Myocyte (in vitro differentiated cells): ENCODE measurements at regions not wholly inside any gene's neighbourhood (a gene's known extent, or its start where the extent isn't known, plus 50 kb on each side); places are given as distances from the start of the nearest gene placed in this dataset.
"Not testable (repeated sequence)": the region's sequence is repeated elsewhere in the genome, so short reads cannot be mapped to it uniquely, and the experiment has no call there.

Experiments used
- DNase-seq: peaks from one replicate; pipeline ENCODE4 v3.0.0-alpha.2; 2012; ENCODE audit warnings: low read depth

DNA sequence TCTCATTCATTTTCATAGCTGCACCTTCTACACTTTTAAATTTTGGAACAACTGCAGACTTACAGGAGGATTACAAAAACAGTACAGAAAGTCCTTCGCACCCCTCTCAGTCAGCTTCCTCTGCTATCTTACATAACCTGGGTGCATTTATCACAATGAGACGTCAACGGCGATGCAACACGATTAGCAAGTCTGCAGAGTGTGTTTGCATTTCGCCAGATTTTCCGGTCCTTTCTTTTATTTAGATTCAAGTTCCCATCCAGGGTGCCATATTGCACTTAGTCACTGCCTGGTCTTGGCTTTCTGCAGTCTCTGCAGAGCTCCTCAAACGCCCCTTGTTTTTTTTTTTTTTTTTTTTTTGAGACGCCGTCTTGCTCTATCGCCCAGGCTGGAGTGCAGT, 85.9 kb downstream of the ASMT start:
- no peak for DNase-seq

DNA sequence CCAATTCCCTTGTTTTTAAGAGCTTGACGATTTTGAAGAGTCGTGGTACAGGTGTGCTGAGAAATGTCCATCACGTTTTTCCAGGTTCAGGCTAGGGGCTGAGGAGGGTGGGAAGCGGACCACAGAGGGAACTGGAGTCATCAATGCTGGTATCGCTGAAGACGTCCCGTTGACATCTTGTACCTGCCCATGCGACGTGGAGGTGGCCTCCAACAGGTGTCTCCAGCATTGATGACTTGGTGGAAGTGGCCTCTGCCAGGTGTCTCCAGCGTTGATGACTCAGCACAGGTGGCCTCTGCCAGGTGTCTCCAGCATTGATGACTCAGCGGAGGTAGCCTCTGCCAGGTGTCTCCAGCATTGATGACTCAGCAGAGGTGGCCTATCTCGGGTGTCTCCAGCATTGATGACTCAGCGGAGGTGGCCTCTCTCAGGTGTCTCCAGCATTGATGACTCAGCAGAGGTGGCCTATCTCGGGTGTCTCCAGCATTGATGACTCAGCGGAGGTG, 86.6 kb downstream of the ASMT start:
- DNase-seq, result not testable (repeated sequence)

DNA sequence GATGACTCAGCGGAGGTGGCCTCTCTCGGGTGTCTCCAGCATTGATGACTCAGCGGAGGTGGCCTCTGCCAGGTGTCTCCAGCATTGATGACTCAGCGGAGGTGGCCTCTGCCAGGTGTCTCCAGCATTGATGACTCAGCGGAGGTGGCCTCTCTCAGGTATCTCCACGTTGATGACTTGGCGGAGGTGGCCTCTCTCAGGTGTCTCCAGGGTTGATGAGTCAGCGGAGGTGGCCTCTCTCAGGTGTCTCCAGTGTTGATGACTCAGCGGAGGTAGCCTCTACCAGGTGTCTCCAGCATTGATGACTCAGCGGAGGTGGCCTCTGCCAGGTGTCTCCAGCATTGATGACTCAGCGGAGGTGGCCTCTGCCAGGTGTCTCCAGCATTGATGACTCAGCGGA, 87.3 kb downstream of the ASMT start:
- DNase-seq, result not testable (repeated sequence)

DNA sequence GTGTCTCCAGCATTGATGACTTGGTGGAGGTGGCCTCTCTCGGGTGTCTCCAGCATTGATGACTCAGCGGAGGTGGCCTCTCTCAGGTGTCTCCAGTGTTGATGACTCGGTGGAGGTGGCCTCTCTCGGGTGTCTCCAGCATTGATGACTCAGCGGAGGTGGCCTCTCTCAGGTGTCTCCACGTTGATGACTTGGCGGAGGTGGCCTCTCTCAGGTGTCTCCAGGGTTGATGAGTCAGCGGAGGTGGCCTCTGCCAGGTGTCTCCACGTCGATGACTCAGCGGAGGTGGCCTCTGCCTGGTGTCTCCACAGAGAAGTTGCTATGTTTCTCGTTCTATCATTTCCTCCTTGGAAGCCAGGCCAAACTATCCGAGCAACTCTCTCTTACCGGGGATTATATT, 87.7 kb downstream of the ASMT start:
- DNase-seq, result not testable (repeated sequence)

DNA sequence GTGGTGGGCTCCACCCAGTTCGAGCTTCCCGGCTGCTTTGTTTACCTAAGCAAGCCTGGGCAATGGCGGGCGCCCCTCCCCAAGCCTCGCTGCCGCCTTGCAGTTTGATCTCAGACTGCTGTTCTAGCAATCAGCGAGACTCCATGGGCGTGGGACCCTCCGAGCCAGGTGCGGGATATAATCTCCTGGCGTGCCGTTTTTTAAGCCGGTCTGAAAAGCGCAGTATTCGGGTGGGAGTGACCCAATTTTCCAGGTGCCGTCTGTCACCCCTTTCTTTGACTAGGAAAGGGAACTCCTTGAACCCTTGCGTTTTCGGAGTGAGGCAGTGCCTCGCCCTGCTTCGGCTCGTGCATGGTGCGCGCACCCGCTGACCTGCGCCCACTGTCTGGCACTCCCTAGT, 94.4 kb downstream of the ASMT start:
- DNase-seq, result not testable (repeated sequence)

DNA sequence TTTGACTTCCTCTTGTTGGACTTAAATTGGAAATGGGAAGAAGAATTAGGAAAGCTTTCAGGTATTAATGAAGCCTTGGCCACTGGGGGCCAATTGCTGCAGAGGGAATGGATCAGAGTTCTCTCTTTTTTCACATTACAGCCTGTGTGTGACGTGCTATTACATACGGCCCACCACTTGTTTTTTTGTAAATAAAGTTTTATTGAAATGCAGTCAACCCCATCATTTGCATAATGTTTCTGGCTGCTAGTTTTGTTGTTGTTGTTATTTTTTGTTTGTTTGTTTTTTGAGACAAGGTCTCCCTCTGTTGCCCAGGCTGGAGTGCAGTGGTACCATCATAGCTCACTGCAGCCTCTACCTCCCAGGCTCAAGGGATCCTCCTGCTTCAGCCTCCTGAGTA, 98.4 kb downstream of the ASMT start:
- no peak for DNase-seq

DNA sequence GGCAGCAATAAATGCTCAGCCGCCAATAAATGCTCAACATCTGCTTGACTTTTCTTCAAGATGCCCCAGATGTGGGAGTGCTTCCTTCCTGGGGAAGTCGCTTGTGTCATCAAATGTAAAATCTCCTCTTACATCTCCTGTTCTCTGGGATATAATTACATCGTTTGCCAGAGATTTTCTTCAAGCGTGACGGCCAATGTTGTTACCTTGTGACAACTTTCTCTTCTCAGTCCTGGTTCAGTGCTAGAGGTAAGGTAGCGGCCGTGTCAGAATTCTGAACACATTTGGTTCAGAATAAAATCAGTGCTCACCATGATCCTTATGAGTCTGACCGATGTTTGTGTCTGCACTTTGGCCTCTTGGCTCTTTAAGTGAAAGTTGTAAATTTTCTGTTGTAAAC, 102.5 kb downstream of the ASMT start:
- no peak for DNase-seq

DNA sequence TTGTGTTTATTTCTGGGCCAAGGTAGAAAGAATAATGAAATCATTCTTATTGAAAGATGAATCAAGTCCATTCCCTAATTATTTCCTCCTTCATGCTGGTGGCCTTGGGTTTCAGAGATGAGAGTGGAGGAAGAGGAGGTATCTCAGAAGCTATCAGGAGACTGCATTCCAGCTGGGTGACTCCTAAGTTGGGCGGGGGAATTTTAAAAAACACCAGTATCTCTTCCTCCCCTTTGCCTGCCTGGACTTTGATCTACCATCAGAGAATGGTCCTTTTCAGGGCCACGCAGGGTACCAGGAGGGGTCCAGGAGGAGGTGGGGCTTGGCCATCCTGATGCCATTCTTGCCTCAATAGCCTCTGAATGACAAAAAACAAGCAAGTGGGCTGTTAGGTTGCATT, 104.4 kb downstream of the ASMT start:
- no peak for DNase-seq

DNA sequence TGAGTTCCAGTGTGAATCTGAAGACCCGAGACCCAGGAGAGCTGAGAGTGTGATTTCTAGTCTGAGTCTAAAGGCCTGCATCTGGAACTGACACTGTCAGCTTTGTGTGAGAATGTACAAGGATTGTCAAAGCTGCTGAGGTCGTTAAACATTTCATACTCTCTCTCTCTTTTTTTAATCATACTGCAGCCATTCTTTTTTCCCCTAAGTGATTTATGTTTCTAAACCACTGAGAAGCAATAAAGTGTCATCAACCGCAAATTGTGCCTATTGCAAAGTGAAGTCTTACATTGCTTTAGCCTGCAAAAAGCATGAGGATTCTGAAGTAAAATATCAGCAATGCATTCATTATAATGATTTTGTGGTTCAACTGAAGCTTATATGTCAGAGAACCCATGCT, 106.0 kb downstream of the ASMT start:
- DNase-seq, result no peak

DNA sequence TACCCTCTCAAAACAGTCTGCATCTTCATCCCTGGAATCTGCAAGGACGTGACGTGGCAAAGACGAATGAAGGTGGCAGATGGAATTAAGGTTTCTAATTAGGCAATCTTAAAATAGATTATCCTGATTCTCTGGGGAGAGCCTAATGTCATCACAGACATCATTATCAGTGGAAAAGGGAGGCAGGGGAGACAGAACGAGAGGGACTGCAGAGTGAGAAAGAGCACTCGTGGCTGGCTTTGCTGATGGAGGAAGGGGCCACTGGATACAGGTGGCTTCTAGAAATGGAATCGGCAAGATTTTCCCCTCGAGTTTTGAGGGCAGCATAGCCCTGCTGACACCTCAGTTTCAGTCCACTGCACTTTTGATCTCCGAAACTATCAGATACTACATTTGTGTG, 110.6 kb downstream of the ASMT start:
- no peak for DNase-seq

DNA sequence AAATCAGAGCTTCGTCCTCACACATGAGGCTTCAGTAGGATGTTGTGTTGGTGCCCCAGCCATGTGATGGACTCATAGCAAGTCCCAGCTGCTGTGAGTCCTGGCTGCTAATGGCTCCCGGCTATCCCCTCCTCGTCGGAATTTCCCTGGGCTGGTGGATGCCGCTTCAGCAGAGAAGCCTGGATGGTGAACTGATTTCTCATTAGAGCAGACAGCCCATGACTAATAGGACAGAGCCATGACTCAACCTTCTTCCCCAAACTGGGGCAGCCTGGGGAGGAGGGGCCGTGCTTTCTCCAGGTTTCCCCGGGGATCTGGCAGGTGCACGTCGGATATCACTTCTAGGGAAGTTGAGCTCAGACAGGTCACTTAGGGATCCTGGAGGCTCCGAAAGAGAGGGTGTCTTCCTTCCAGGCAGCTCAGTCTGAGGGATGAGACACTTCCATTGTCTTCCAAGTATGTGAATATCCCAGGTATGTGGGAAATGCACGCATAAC, 112.7 kb downstream of the ASMT start:
- peak; percentile 2 for DNase-seq

DNA sequence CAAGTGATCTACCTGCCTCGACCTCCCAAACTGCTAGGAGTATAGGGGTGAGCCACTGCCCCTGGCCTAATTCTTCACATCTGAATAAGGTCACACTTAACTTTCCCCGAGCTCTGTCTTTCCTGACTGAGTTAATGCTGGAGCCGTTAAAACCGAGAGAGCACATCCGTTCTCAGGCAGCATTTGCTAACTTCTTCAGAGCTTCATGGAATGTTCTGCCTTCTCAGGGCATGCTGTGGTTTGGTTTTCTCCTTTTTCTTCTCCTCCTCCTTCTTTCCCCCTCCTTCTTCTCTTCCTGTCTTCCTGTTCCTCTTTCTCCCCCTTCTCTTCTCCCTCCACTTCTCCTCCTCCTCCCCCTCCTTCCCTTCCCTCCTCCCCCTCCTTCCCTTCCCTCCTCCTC, 119.9 kb downstream of the ASMT start:
- no peak for DNase-seq

DNA sequence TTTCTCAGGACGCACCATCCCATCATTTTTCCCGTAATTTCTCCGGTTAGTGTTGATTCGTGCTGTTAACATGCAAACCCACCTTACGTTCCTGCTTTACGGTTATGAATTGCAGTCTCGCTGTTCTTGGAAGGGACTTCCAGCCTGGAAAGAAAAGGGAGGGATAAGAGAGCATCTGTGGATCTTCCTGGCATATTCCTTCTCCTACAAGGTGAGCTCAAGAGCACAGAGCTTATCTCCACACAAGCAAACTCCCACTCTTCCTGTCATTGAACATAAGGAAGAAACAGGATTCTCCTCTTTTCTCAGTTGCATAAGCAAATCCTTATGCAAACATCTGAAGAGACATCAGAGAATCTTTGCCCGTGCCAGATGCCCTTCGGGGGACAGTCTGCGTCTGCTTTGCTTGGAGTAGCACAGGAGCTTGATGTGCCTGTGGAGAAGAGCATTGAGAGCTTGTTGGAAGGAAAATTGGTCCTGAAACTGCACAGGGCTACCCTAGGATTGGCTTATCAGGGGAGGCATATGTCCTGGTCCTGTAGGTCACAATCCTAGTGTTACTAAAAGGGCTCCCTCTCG, 127.0 kb downstream of the ASMT start:
- DNase-seq, result no peak

DNA sequence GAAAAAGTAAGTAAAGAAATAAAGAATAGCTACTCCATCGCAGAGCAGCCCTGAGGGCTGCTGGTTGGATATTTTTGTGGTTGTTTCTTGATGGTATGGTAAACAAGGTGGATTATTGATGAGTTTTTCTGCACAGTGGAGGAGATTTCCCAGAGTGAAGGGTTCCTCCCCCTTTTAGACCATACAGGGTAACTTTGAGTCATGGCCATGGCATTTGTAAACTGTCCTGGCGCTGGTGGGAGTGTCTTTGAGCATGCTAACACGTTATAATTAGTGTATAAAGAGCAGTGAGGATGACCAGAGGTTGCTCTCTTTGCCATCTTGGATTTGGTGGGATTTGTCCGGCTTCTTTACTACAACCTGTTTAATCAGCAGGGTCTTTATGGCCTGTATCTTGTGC, 128.2 kb downstream of the ASMT start:
- no peak for DNase-seq

DNA sequence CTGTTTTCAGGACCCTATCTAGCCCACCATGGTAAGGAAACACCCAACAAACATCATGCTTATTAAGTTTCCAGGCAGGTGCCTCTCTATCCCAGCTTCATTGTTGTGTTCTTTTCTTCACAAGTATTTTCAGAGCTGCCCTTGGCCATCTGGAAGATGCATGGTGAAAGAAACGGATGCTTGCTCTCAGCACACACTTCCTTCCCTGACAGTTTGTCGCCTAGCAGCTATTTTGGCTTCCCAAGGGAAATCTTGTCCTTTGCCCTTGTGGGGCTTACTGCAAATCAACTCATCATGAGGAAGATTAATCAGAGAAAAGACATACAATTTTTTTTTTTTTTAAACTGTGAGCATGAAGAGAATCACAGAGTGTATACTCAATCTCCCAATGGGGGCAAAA, 128.8 kb downstream of the ASMT start:
- no peak for DNase-seq

DNA sequence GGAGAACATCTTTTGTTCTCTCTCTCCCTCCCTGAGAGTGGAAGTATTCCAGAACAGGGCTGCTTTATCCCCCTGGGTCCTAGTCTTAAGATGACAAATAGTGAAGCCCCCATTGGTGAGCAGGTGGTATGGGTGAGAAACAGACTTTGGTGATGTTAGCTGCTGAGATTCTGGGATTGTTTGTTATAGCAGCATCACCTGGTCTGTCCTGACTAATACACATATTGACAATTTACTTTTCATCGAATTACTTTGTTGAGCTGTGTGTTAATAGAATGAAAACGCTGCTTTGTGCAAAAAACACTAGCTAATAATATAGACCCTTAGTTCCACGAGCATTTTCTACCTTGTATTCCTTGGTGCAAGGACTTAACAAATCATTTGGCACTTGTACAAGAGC, 133.5 kb downstream of the ASMT start:
- DNase-seq, result no peak

DNA sequence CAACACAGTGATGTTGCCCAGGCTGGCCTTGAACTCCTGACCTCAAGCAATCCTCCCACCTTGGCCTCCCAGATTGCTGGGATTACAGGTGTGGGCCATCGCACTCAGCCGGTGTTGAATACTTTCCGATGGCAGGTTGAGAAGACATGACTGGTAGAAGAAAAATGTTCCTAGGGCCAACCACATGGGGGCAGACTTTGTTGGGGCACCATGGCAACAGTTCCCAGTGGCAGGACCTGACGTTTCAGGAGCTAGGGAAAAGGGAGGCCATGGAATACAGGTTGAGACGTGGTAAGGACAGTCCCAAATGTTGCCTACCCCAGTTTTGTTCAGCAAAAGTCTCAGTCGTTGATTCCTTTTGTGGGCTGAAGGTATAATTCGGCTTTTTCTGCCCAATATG, 134.6 kb downstream of the ASMT start:
- DNase-seq, result no peak

DNA sequence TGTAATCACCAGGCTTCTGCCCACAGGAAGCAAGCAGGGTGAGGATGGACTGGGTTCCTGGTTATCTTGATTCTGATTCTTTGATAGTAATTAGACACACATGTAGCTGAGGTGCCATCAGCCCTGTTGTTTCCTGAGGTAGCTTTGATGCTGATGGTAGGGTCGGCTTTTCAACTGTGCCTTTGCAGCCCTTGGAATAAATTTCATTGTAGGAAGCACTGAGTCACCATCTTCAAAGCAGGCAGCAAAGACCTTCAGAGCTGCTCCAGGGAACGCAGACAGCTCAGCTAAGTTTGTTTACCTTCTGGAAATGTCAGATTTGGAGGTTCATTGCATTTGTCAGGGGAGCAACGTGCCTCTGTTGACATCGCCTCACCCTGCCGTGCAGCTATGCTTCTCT, 135.4 kb downstream of the ASMT start:
- DNase-seq, result no peak

DNA sequence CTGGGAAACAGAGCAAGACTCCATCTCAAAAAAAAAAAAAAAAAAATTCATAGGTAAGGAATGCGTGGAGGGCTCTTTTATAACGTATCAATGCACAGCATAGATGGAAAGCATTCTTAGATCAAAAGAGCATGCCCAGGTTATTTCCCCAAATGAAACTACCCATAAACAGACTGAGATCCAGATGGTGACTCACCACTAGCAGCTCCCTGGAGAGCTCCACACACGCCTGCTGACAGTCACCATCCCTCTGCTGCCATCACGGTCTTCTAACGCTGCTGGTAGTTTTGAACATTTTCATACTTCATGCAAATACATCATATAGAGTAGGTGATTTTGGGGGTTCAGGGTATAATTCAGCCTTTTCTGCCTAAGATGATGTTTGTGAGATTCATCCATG, 136.9 kb downstream of the ASMT start:
- no peak for DNase-seq

DNA sequence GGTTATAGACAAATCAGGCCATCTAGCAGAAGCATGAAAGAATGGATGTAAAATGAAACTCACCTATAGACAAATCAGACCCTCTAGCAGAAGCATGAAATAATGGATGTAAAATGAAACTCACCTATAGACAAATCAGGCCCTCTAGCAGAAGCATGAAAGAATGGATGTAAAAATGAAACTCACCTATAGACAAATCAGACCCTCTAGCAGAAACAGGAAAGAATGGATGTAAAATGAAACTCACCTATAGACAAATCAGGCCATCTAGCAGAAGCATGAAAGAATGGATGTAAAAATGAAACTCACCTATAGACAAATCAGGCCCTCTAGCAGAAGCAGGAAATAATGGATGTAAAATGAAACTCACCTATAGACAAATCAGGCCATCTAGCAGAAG, 137.9 kb downstream of the ASMT start:
- not testable (repeated sequence) for DNase-seq

DNA sequence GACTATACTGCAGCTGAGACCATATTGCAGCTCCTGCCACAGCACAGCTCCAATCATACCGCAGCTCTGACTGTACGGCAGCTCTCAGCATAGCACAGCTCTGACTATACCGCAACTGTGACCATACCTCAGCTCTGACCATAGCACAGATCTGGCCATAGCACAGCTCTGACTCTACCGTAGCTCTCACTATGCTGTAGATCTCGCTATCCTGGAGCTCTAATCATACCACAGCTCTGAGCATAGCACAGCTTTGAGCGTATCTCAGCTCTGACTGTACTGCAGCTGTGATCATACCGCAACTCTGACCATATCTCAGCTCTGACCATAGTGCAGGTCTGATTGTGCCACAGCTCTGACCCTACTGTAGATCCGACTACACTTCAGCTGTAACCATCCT, 139.2 kb downstream of the ASMT start:
- DNase-seq, result peak; percentile 7

DNA sequence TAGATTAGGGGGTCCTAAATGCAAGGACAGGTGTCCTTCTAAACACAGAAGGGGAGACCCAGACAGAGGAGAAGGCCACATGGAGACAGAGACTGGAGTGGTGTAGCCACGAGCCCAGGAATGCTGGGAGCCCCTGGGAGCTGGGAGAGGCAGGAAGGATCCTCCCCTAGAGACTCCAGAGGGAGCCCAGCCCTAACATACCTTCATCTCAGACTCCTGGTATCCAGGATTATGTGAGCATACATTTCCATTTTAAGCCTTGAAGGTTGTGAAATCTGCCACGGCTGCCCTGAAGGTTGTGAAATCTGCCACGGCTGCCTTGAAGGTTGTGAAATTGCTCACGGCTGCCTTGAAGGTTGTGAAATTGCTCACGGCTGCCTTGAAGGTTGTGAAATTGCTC, 148.4 kb downstream of the ASMT start:
- DNase-seq, result no peak

DNA sequence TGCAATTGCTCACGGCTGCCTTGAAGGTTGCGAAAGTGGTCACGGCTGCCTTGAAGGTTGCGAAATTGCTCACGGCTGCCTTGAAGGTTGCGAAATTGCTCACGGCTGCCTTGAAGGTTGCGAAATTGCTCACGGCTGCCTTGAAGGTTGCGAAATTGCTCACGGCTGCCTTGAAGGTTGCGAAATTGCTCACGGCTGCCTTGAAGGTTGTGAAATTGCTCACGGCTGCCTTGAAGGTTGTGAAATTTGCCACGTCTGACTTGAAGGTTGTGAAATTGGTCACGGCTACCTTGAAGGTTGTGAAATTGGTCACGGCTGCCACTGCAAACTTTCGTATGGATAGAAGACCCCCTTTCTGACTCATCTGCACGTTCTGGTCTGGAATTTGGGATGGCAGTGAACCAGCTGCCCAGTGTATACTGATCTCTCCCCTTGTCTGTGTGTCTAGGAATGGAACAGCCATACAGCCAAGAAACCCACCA, 150.1 kb downstream of the ASMT start:
- not testable (repeated sequence) for DNase-seq

DNA sequence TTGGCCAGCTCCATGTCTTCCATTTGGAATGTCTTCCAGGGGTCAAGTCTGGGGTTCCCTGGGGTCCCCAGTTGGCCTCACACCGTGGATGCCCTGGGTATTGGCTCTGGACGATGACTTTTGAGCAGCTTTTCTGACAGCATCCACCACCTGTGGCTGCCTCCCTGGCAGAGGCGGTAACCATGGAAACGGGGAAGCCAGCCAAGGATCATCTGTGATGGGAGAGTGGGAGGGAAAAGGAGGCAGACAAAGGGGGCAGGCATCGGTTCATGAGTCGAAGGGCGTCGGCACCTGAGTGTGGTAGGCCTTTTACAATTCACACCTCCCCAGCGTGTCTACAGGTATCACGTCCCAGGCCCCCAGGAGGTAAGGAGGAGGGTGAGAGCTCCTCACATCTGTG, 152.2 kb downstream of the ASMT start:
- DNase-seq, result no peak
